Neuron (in vitro differentiated cells): ENCODE measurements at regions not wholly inside any gene's neighbourhood (a gene's known extent, or its start where the extent isn't known, plus 50 kb on each side); places are given as distances from the start of the nearest gene placed in this dataset.
A peak's percentile ranks its signal among the peaks of the same experiment; 100 is the strongest.

Experiments used
- H2AFZ ChIP-seq: one replicate; pipeline ENCODE4 v1.6.1; 2013; ENCODE audit warnings: low read depth, mild to moderate bottlenecking, inconsistent platforms, low read length, moderate library complexity
- H3K27me3 ChIP-seq: one replicate; pipeline ENCODE4 v1.6.1; 2013; ENCODE audit warnings: low read length; ENCODE audit not compliant: insufficient read depth
- H3K36me3 ChIP-seq: one replicate; pipeline ENCODE4 v1.6.1; 2013; ENCODE audit warnings: low read length; ENCODE audit not compliant: insufficient read depth
- H3K4me1 ChIP-seq: one replicate; pipeline ENCODE4 v1.6.1; 2013; ENCODE audit warnings: low read length; ENCODE audit not compliant: insufficient read depth
- H3K4me3 ChIP-seq: 2 replicates; pipeline ENCODE4 v1.5.1; 2013; ENCODE audit warnings: mild to moderate bottlenecking, low read length, moderate library complexity
- H3K9me3 ChIP-seq: one replicate; pipeline ENCODE4 v1.6.1; 2013; ENCODE audit warnings: low read length

- Histone ChIP-seq H2AFZ (no peak overlapping the region), H3K27me3 (no peaks in the 10 kb centered on the region), H3K4me1 (no peaks in the 10 kb centered on the region), H3K36me3 (no peaks in the 10 kb centered on the region), H3K4me3 (no peak overlapping the region), H3K9me3 (no peaks in the 10 kb centered on the region)
Observed at GRCh38 chr3:107112356-107112755, 264.9 kb upstream of the CCDC54 start.

- no peak overlapping the region for H3K4me3 ChIP-seq
Observed at GRCh38 chr3:107116251-107116650, 261.0 kb upstream of the CCDC54 start.

GRCh38 chr3:107117156-107117555, 260.1 kb upstream of the CCDC54 start:
- H3K27me3 ChIP-seq = no peaks in the 10 kb centered on the region
- peaks cover 4% of the 10 kb centered on the region for H3K4me1 ChIP-seq
- peak overlapping the region; percentile 82 for H2AFZ ChIP-seq

More at GRCh38 chr3:107116251-107116650, 261.0 kb upstream of the CCDC54 start:
- Histone ChIP-seq H3K9me3 (no peaks in the 10 kb centered on the region), H3K4me1 (peaks cover 4% of the 10 kb centered on the region), H3K36me3 (no peaks in the 10 kb centered on the region), H3K27me3 (no peaks in the 10 kb centered on the region), H2AFZ (no peak overlapping the region)

GRCh38 chr3:107117922-107118536, 259.2 kb upstream of the CCDC54 start:
- no peaks in the 10 kb centered on the region for H3K9me3 ChIP-seq
- peak overlapping the region; percentile 12 for H3K4me3 ChIP-seq
- H2AFZ ChIP-seq = peak overlapping the region; percentile 82
- peaks cover 4% of the 10 kb centered on the region for H3K4me1 ChIP-seq
- no peaks in the 10 kb centered on the region for H3K27me3 ChIP-seq
- H3K36me3 ChIP-seq = no peaks in the 10 kb centered on the region

More at GRCh38 chr3:107117156-107117555, 260.1 kb upstream of the CCDC54 start:
- Histone ChIP-seq H3K9me3 (no peaks in the 10 kb centered on the region), H3K36me3 (no peaks in the 10 kb centered on the region), H3K4me3 (no peak overlapping the region)

GRCh38 chr3:107124885-107125284, 252.4 kb upstream of the CCDC54 start:
- no peak overlapping the region for H3K4me3 ChIP-seq
- H3K4me1 ChIP-seq = no peaks in the 10 kb centered on the region
- H3K9me3 ChIP-seq = no peaks in the 10 kb centered on the region

GRCh38 chr3:107128946-107129345, 248.3 kb upstream of the CCDC54 start:
- Histone ChIP-seq H3K27me3 (no peaks in the 10 kb centered on the region), H2AFZ (no peak overlapping the region), H3K36me3 (no peaks in the 10 kb centered on the region)

More at GRCh38 chr3:107124885-107125284, 252.4 kb upstream of the CCDC54 start:
- Histone ChIP-seq H3K27me3 (no peaks in the 10 kb centered on the region), H3K36me3 (no peaks in the 10 kb centered on the region), H2AFZ (no peak overlapping the region)

GRCh38 chr3:107130089-107130700, 247.0 kb upstream of the CCDC54 start:
- H3K4me3 ChIP-seq = no peak overlapping the region
- H3K4me1 ChIP-seq = no peaks in the 10 kb centered on the region
- H2AFZ ChIP-seq = no peak overlapping the region
- H3K9me3 ChIP-seq = no peaks in the 10 kb centered on the region
- no peaks in the 10 kb centered on the region for H3K27me3 ChIP-seq
- no peaks in the 10 kb centered on the region for H3K36me3 ChIP-seq

More at GRCh38 chr3:107128946-107129345, 248.3 kb upstream of the CCDC54 start:
- no peaks in the 10 kb centered on the region for H3K4me1 ChIP-seq
- no peaks in the 10 kb centered on the region for H3K9me3 ChIP-seq
- H3K4me3 ChIP-seq = no peak overlapping the region

GRCh38 chr3:107132674-107133073, 244.6 kb upstream of the CCDC54 start:
- Histone ChIP-seq H3K4me1 (no peaks in the 10 kb centered on the region), H3K9me3 (no peaks in the 10 kb centered on the region), H3K4me3 (no peak overlapping the region), H3K27me3 (no peaks in the 10 kb centered on the region), H2AFZ (no peak overlapping the region), H3K36me3 (no peaks in the 10 kb centered on the region)

GRCh38 chr3:107133891-107134290, 243.3 kb upstream of the CCDC54 start:
- no peaks in the 10 kb centered on the region for H3K4me1 ChIP-seq
- H3K27me3 ChIP-seq = no peaks in the 10 kb centered on the region
- no peaks in the 10 kb centered on the region for H3K9me3 ChIP-seq
- no peak overlapping the region for H3K4me3 ChIP-seq
- H2AFZ ChIP-seq = no peak overlapping the region
- no peaks in the 10 kb centered on the region for H3K36me3 ChIP-seq

GRCh38 chr3:107142171-107142570, 235.1 kb upstream of the CCDC54 start:
- H3K27me3 ChIP-seq = no peaks in the 10 kb centered on the region
- H3K4me1 ChIP-seq = no peaks in the 10 kb centered on the region
- H3K36me3 ChIP-seq = no peaks in the 10 kb centered on the region
- H3K4me3 ChIP-seq = no peak overlapping the region
- H2AFZ ChIP-seq = no peak overlapping the region
- no peaks in the 10 kb centered on the region for H3K9me3 ChIP-seq

GRCh38 chr3:107142786-107143575, 234.3 kb upstream of the CCDC54 start:
- Histone ChIP-seq H2AFZ (no peak overlapping the region), H3K4me3 (no peak overlapping the region), H3K9me3 (no peaks in the 10 kb centered on the region), H3K27me3 (no peaks in the 10 kb centered on the region), H3K4me1 (no peaks in the 10 kb centered on the region), H3K36me3 (no peaks in the 10 kb centered on the region)

- H3K4me3 ChIP-seq = no peak overlapping the region
- no peaks in the 10 kb centered on the region for H3K27me3 ChIP-seq
- H3K36me3 ChIP-seq = no peaks in the 10 kb centered on the region
- H2AFZ ChIP-seq = no peak overlapping the region
- H3K4me1 ChIP-seq = no peaks in the 10 kb centered on the region
- no peaks in the 10 kb centered on the region for H3K9me3 ChIP-seq
Observed at GRCh38 chr3:107150675-107151074, 226.6 kb upstream of the CCDC54 start.

- no peaks in the 10 kb centered on the region for H3K4me1 ChIP-seq
- no peaks in the 10 kb centered on the region for H3K9me3 ChIP-seq
- H2AFZ ChIP-seq = no peak overlapping the region
- no peaks in the 10 kb centered on the region for H3K27me3 ChIP-seq
- no peaks in the 10 kb centered on the region for H3K36me3 ChIP-seq
- no peak overlapping the region for H3K4me3 ChIP-seq
Observed at GRCh38 chr3:107153981-107154380, 223.3 kb upstream of the CCDC54 start.
